ENCODE measurements at regions not wholly inside any gene's neighbourhood (a gene's known extent, or its start where the extent isn't known, plus 50 kb on each side); places are given as distances from the start of the nearest gene placed in this dataset.

- TF ChIP-seq CTCF (conservative IDR thresholded peaks at IDR 0.05 in 1 of 2, IDR thresholded peaks at IDR 0.05 in 1 of 2; ENCODE audit: extremely low read depth in 1 of 2, insufficient read depth in 1 of 2, low read depth in 1 of 2, low read length in 2 of 2) (no peak), EZH2 (IDR thresholded peaks at IDR 0.05; ENCODE audit: borderline replicate concordance, low read length) (no peak)
These were observed 148.6 kb upstream of the NR2F2 start for GRCh38 chr15:96181873-96182301.
